CD4-positive, alpha-beta T cell (primary cell): ENCODE measurements at regions not wholly inside any gene's neighbourhood (a gene's known extent, or its start where the extent isn't known, plus 50 kb on each side); places are given as distances from the start of the nearest gene placed in this dataset.
A peak's percentile ranks its signal among the peaks of the same experiment; 100 is the strongest.

Experiments used
- ATAC-seq: fragments of 200-7000 bp; cut with Tn5 transposase; one replicate; pipeline ENCODE4 v1.10.0; 2022; ENCODE audit warnings: mild to moderate bottlenecking; ENCODE audit not compliant: poor library complexity
- CTCF ChIA-PET: fragments of 350-600 bp; sonication (Branson Sonifier 250); formaldehyde crosslinking; loops from one replicate; lab custom pipeline; 2021; ENCODE audit warnings: antibody characterized with exemption, inconsistent platforms; lab: Charles Lee
- POLR2A ChIA-PET: fragments of 350-600 bp; sonication (Branson Sonifier 250); formaldehyde crosslinking; loops from one replicate; lab custom pipeline; 2021; ENCODE audit warnings: antibody characterized with exemption, inconsistent platforms; lab: Charles Lee
- DNase-seq, 14 experiments: peaks; one replicate each; pipeline ENCODE4 v3.0.0-alpha.2; 2013 to 2020; ENCODE audit warnings: mixed read lengths in 2 of 14
- H3K27ac ChIP-seq, 2 donors: one replicate each; pipeline versions ENCODE4 v1.5.1 to v1.7.0; 2013; ENCODE audit warnings: low read length in 2 of 2, low read depth in 1 of 2, mild to moderate bottlenecking in 1 of 2
- H3K27me3 ChIP-seq, 2 experiments: 1 replicate in 1 of 2; 2 replicates in 1 of 2; pipeline versions ENCODE4 v1.6.1 to v1.7.0; 2013; ENCODE audit warnings: low read length in 2 of 2, control low read depth in 1 of 2, mild to moderate bottlenecking in 1 of 2, moderate library complexity in 1 of 2; ENCODE audit not compliant: insufficient read depth in 2 of 2, control insufficient read depth in 1 of 2
- H3K36me3 ChIP-seq: one replicate; pipeline ENCODE4 v1.6.1; 2013; ENCODE audit warnings: low read length, control low read depth; ENCODE audit not compliant: insufficient read depth
- H3K4me1 ChIP-seq: one replicate; pipeline ENCODE4 v1.6.1; 2013; ENCODE audit warnings: low read length, control low read depth; ENCODE audit not compliant: insufficient read depth
- H3K4me3 ChIP-seq: one replicate; pipeline ENCODE4 v1.5.1; 2013; ENCODE audit warnings: mild to moderate bottlenecking, low read length, moderate library complexity
- H3K9me3 ChIP-seq, 2 experiments: 1 replicate in 1 of 2; 2 replicates in 1 of 2; pipeline versions ENCODE4 v1.6.1 to v1.7.0; 2013; ENCODE audit warnings: low read length in 2 of 2, mild to moderate bottlenecking in 2 of 2, control low read depth in 1 of 2, moderate library complexity in 1 of 2; ENCODE audit not compliant: control insufficient read depth in 1 of 2, insufficient read depth in 1 of 2
- H3K27ac Mint-ChIP-seq: one replicate; pipeline ENCODE4 v1.8.0; 2020; ENCODE audit warnings: mixed read lengths
- H3K27me3 Mint-ChIP-seq: one replicate; pipeline ENCODE4 v1.8.0; 2021; ENCODE audit warnings: mixed read lengths
- H3K36me3 Mint-ChIP-seq: one replicate; pipeline ENCODE4 v1.8.0; 2021; ENCODE audit warnings: low read depth, mixed read lengths
- H3K4me1 Mint-ChIP-seq: one replicate; pipeline ENCODE4 v1.8.0; 2021; ENCODE audit warnings: low read depth, mixed read lengths
- H3K4me3 Mint-ChIP-seq: one replicate; pipeline ENCODE4 v1.8.0; 2020; ENCODE audit warnings: mild to moderate bottlenecking, mixed read lengths
- H3K9me3 Mint-ChIP-seq: one replicate; pipeline ENCODE4 v1.8.0; 2020; ENCODE audit warnings: mixed read lengths
- intact Hi-C, 2 experiments: fragments of 100-400 bp; cut with DNase I in 1 of 2; cut with micrococcal nuclease in 1 of 2; formaldehyde crosslinking; loops; one replicate each; pipeline versions ENCODE4 v1.15.1 to v1.9.0; 2023 to 2025; cut with DNase I, micrococcal nuclease
- TF ChIP-seq, protein P1 (sequence below): fragments of 200-600 bp; IDR thresholded peaks from one replicate; pipeline ENCODE4 v1.8.0; 2022; ENCODE audit warnings: antibody characterized with exemption, mild to moderate bottlenecking

DNA sequence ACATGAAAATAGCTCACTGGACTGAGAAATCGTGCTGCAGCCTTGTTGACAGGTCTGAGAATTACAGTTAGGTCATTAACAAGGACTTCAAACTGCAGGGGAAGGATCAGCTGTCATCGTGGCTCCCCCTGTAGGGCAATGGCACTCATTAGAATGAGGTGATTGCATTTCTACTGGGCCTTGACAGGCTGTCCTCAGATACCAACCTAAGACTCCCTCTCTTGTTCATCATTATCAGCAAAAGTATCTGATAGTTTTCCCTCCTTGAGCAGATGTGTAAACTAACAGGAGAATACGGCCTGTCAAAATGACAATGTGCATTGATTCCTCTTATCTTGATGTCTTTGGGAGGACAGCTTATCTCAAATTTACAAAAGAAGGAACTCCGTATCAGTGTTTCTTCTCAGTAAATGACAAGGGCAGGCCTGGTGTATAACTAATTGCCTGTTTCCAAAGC, 648.5 kb upstream of the LRRN3 start:
- Mint-ChIP-seq H3K9me3 (no peaks in the 10 kb centered on the region), H3K27ac (no peak overlapping the region), H3K27me3 (no peaks in the 10 kb centered on the region), H3K4me1 (no peaks in the 10 kb centered on the region), H3K36me3 (no peaks in the 10 kb centered on the region), H3K4me3 (no peak overlapping the region)
- Histone ChIP-seq H3K27ac (no peak overlapping the region), H3K27me3 (no peaks in the 10 kb centered on the region), H3K9me3 (no peaks in the 10 kb centered on the region), H3K36me3 (no peaks in the 10 kb centered on the region), H3K4me1 (no peaks in the 10 kb centered on the region), H3K4me3 (no peak overlapping the region)
- ChIA-PET POLR2A (no interaction called here), CTCF (no interaction called here)
- TF ChIP-seq, protein P1, sequence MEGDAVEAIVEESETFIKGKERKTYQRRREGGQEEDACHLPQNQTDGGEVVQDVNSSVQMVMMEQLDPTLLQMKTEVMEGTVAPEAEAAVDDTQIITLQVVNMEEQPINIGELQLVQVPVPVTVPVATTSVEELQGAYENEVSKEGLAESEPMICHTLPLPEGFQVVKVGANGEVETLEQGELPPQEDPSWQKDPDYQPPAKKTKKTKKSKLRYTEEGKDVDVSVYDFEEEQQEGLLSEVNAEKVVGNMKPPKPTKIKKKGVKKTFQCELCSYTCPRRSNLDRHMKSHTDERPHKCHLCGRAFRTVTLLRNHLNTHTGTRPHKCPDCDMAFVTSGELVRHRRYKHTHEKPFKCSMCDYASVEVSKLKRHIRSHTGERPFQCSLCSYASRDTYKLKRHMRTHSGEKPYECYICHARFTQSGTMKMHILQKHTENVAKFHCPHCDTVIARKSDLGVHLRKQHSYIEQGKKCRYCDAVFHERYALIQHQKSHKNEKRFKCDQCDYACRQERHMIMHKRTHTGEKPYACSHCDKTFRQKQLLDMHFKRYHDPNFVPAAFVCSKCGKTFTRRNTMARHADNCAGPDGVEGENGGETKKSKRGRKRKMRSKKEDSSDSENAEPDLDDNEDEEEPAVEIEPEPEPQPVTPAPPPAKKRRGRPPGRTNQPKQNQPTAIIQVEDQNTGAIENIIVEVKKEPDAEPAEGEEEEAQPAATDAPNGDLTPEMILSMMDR = no peak
- no peak for ATAC-seq
- peak in 1 of 14 experiments; percentile 6 for DNase-seq
- intact Hi-C loops = no loop called here

DNA sequence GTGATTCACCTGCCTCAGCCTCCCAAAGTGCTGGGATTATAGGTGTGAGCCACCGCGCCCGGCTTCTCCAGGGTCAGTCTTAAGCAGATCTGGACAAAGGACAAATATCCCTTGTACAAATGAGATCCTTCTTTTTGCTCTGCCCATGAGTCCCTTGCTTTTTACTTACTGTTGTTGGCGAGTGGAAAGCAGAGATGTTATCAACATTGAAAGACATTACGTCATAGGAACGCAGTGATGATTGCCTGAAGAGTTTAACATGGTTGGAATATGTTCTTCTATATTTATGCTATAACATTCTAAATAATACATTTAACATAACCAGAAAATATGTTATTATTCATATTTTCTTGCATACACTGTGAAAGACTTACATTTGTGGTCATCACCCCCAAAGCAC, 644.3 kb upstream of the LRRN3 start:
- no peaks in the 10 kb centered on the region for H3K9me3 Mint-ChIP-seq
- no peak overlapping the region for H3K27ac Mint-ChIP-seq
- ATAC-seq (no peak), DNase-seq (no peak)
- intact Hi-C loops = no loop called here
- TF ChIP-seq, protein P1 = no peak
- H3K27ac ChIP-seq = no peak overlapping the region
- POLR2A ChIA-PET = no interaction called here
- no peaks in the 10 kb centered on the region for H3K9me3 ChIP-seq
- no peaks in the 10 kb centered on the region for H3K36me3 Mint-ChIP-seq
- CTCF ChIA-PET = no interaction called here
- no peaks in the 10 kb centered on the region for H3K4me1 Mint-ChIP-seq
- no peaks in the 10 kb centered on the region for H3K27me3 ChIP-seq
- no peak overlapping the region for H3K4me3 Mint-ChIP-seq
- H3K4me3 ChIP-seq = no peak overlapping the region
- H3K36me3 ChIP-seq = no peaks in the 10 kb centered on the region
- H3K27me3 Mint-ChIP-seq = peaks cover 3% of the 10 kb centered on the region
- no peaks in the 10 kb centered on the region for H3K4me1 ChIP-seq

DNA sequence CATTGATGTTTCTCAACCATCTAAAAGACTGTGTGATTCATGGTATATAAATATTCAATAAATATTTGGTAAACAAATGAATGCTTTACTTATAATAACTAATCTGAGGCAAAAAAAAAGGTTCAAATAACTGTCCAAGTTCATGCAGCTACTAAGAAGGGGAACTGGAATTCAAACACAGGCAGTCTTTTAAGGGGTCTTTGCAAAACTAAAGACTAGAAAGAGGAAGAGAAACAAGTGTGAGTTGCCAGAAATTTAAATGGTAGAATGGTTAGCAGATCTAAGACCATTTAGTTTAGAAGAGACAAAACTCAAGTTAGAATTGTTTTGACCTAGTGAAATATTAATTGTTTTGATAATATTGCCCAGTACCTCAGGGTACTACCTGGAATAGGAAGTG, 642.0 kb upstream of the LRRN3 start:
- no peaks in the 10 kb centered on the region for H3K4me1 Mint-ChIP-seq
- no peak overlapping the region for H3K4me3 Mint-ChIP-seq
- DNase-seq = no peak
- Histone ChIP-seq H3K27me3 (no peaks in the 10 kb centered on the region), H3K4me1 (no peaks in the 10 kb centered on the region), H3K36me3 (no peaks in the 10 kb centered on the region), H3K4me3 (no peak overlapping the region), H3K27ac (no peak overlapping the region), H3K9me3 (no peaks in the 10 kb centered on the region)
- H3K27ac Mint-ChIP-seq = no peak overlapping the region
- intact Hi-C loops = no loop called here
- H3K9me3 Mint-ChIP-seq = no peaks in the 10 kb centered on the region
- TF ChIP-seq, protein P1 = no peak
- ChIA-PET CTCF (no interaction called here), POLR2A (no interaction called here)
- peaks cover 3% of the 10 kb centered on the region for H3K27me3 Mint-ChIP-seq
- no peak for ATAC-seq
- H3K36me3 Mint-ChIP-seq = no peaks in the 10 kb centered on the region
